ENCODE measurements at regions not wholly inside any gene's neighbourhood (a gene's known extent, or its start where the extent isn't known, plus 50 kb on each side); places are given as distances from the start of the nearest gene placed in this dataset.

DNA sequence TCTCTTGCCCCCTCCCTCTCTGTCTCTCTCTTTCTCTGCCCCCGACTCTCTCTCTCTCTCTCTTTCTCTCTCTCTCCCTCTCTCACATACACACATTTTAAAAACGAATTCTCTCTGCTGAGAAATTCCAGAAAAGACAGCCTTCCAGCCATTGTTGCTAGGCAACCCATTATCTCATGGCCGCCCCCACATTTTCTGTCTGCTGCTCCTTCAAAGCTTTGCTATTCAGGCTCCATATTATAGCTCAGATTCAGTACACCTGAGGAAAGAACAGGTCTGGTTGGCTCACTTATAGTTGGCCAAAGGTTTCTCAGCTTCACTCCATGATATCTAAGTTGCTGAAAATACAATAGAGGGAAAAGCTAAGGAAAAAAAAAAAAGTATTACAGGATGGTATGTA, 174.4 kb upstream of the RADX start:
- H3K4me3 Mint-ChIP-seq = no peak overlapping the region
- intact Hi-C loops (cut with micrococcal nuclease) = no loop called here
- CTCF ChIA-PET = no interaction called here
- POLR2A ChIA-PET = no interaction called here
- DNase-seq (no peak), ATAC-seq (ENCODE audit: low read depth) (no peak)
- H3K27ac Mint-ChIP-seq = no peak overlapping the region
- TF ChIP-seq CTCF (IDR thresholded peaks at IDR 0.05) = no peak
- H3K27me3 Mint-ChIP-seq = no peaks in the 10 kb centered on the region
- no peaks in the 10 kb centered on the region for H3K4me1 Mint-ChIP-seq
- no peaks in the 10 kb centered on the region for H3K36me3 Mint-ChIP-seq (ENCODE audit: low read depth)
- H3K9me3 Mint-ChIP-seq = no peaks in the 10 kb centered on the region

DNA sequence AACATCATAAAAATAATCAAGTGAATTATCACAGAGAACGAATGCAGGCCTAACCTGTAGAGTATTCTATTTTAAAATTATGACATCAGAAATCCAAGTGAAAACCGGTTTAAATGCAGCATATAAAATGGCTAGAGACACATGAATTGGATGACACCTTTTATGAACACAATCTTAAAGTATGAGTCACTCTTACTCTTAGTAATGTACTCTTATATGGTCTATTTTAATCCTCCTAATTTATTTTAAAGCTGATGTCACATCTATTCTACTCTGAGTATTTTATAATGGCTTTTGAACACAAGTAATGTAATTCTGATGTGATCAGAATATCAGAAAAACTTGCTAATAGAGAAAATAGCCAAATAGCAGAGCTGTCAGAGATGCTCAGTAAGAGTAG, 161.4 kb upstream of the RADX start:
- intact Hi-C loops (cut with micrococcal nuclease) = no loop called here
- TF ChIP-seq CTCF (IDR thresholded peaks at IDR 0.05) = no peak
- Mint-ChIP-seq H3K4me1 (no peaks in the 10 kb centered on the region), H3K9me3 (no peaks in the 10 kb centered on the region), H3K36me3 (ENCODE audit: low read depth) (no peaks in the 10 kb centered on the region), H3K27ac (no peak overlapping the region), H3K27me3 (no peaks in the 10 kb centered on the region), H3K4me3 (no peak overlapping the region)
- POLR2A ChIA-PET = no interaction called here
- CTCF ChIA-PET = no interaction called here
- ATAC-seq (ENCODE audit: low read depth) (no peak), DNase-seq (no peak)

DNA sequence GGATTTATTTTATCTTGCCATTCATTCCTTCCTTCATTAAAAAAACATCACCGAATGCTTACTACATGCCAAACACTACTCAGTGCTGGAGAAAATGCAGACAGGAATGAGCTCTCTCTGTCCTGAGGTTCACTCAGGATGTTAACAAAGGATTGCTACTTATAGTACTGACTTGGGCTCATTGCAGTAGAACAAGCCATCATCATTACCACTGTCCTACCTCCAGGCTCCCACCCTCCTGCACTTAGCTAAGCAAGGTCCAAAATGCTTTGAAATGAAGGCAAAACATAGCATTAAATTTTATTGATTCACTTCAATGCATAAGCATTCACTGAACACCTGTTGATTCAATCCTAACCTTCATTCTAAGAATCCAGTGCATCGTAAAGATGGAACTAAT, 159.8 kb upstream of the RADX start:
- TF ChIP-seq CTCF (IDR thresholded peaks at IDR 0.05) = no peak
- no peaks in the 10 kb centered on the region for H3K4me1 Mint-ChIP-seq
- no peaks in the 10 kb centered on the region for H3K9me3 Mint-ChIP-seq
- H3K4me3 Mint-ChIP-seq = no peak overlapping the region
- ChIA-PET CTCF (no interaction called here), POLR2A (no interaction called here)
- no peaks in the 10 kb centered on the region for H3K27me3 Mint-ChIP-seq
- ATAC-seq (ENCODE audit: low read depth) (no peak), DNase-seq (no peak)
- H3K36me3 Mint-ChIP-seq (ENCODE audit: low read depth) = no peaks in the 10 kb centered on the region
- intact Hi-C loops (cut with micrococcal nuclease) = no loop called here
- no peak overlapping the region for H3K27ac Mint-ChIP-seq

GRCh38 chrX:106454991-106455390, 156.8 kb upstream of the RADX start:
- H3K4me3 Mint-ChIP-seq = no peak overlapping the region
- no peaks in the 10 kb centered on the region for H3K9me3 Mint-ChIP-seq
- no peak for TF ChIP-seq CTCF (IDR thresholded peaks at IDR 0.05)
- H3K27ac Mint-ChIP-seq = no peak overlapping the region
- intact Hi-C loops (cut with micrococcal nuclease) = no loop called here
- CTCF ChIA-PET = no interaction called here
- no peaks in the 10 kb centered on the region for H3K4me1 Mint-ChIP-seq
- no peaks in the 10 kb centered on the region for H3K36me3 Mint-ChIP-seq (ENCODE audit: low read depth)
- ATAC-seq (ENCODE audit: low read depth) (no peak), DNase-seq (no peak)
- no peaks in the 10 kb centered on the region for H3K27me3 Mint-ChIP-seq
- POLR2A ChIA-PET = no interaction called here

- ATAC-seq (ENCODE audit: low read depth) = no peak
- intact Hi-C loops (cut with micrococcal nuclease) = no loop called here
- no peak overlapping the region for H3K4me3 Mint-ChIP-seq
- no peak for DNase-seq
- H3K27me3 Mint-ChIP-seq = no peaks in the 10 kb centered on the region
- H3K36me3 Mint-ChIP-seq (ENCODE audit: low read depth) = no peaks in the 10 kb centered on the region
- no peak for TF ChIP-seq CTCF (IDR thresholded peaks at IDR 0.05)
- no peak overlapping the region for H3K27ac Mint-ChIP-seq
- H3K4me1 Mint-ChIP-seq = no peaks in the 10 kb centered on the region
- H3K9me3 Mint-ChIP-seq = no peaks in the 10 kb centered on the region
- CTCF ChIA-PET = no interaction called here
- POLR2A ChIA-PET = no interaction called here
These were observed 154.0 kb upstream of the RADX start for GRCh38 chrX:106457802-106458201.
